HL-60 (cell line): ENCODE measurements at regions not wholly inside any gene's neighbourhood (a gene's known extent, or its start where the extent isn't known, plus 50 kb on each side); places are given as distances from the start of the nearest gene placed in this dataset.
"Not testable (repeated sequence)": the region's sequence is repeated elsewhere in the genome, so short reads cannot be mapped to it uniquely, and the experiment has no call there.

Experiments used
- CTCF ChIP-seq: IDR thresholded peaks from one replicate; pipeline ENCODE4 v1.5.1; 2011; ENCODE audit warnings: low read length, control low read depth, inconsistent platforms; ENCODE audit not compliant: insufficient read depth
- GABPA ChIP-seq: IDR thresholded peaks from 2 replicates; pipeline ENCODE4 v1.6.1; 2012; ENCODE audit warnings: low read depth
- POLR2AphosphoS5 ChIP-seq: IDR thresholded peaks from 2 replicates; pipeline ENCODE4 v1.6.1; 2012; ENCODE audit warnings: low read depth
- REST ChIP-seq: IDR thresholded peaks from 2 replicates; pipeline ENCODE4 v1.6.1; 2012; ENCODE audit warnings: low read depth; ENCODE audit not compliant: insufficient replicate concordance

- not testable (repeated sequence) for TF ChIP-seq CTCF, POLR2AphosphoS5, REST, GABPA
Measured at GRCh38 chr22:12626894-12627293, 2901.1 kb upstream of the OR11H1 start.
